Neural progenitor cell (in vitro differentiated cells): ENCODE measurements at regions not wholly inside any gene's neighbourhood (a gene's known extent, or its start where the extent isn't known, plus 50 kb on each side); places are given as distances from the start of the nearest gene placed in this dataset.

Experiments
- DNase-seq: peaks from one replicate; pipeline ENCODE4 v3.0.0-alpha.2; 2016; ENCODE audit warnings: low spot score
- H2AFZ ChIP-seq: fragments of 200-600 bp; sonication (generic); replicated peaks from 2 replicates; pipeline ENCODE4 v1.6.1; 2016; ENCODE audit warnings: antibody characterized with exemption
- H3F3A ChIP-seq: fragments of 200-600 bp; sonication (generic); 2 replicates; pipeline ENCODE4 v1.6.1; 2016; ENCODE audit warnings: antibody characterized with exemption, low read depth
- H3K27ac ChIP-seq: fragments of 200-600 bp; sonication (generic); 2 replicates; pipeline ENCODE4 v1.5.1; 2016; ENCODE audit warnings: mild to moderate bottlenecking
- H3K27me3 ChIP-seq: fragments of 200-600 bp; sonication (generic); 2 replicates; pipeline ENCODE4 v1.6.1; 2016; ENCODE audit warnings: mild to moderate bottlenecking, moderate library complexity
- H3K36me3 ChIP-seq: fragments of 200-600 bp; sonication (generic); 2 replicates; pipeline ENCODE4 v1.5.1; 2016
- H3K4me1 ChIP-seq: fragments of 200-600 bp; sonication (generic); 2 replicates; pipeline ENCODE4 v1.6.1; 2016; ENCODE audit warnings: mixed run types
- H3K4me2 ChIP-seq: fragments of 200-600 bp; sonication (generic); 2 replicates; pipeline ENCODE4 v1.6.1; 2016
- H3K4me3 ChIP-seq: fragments of 200-600 bp; sonication (generic); 2 replicates; pipeline ENCODE4 v1.5.1; 2016
- H3K79me2 ChIP-seq: fragments of 200-600 bp; sonication (generic); 2 replicates; pipeline ENCODE4 v1.6.1; 2016; ENCODE audit warnings: low read depth
- H3K9ac ChIP-seq: fragments of 200-600 bp; sonication (generic); 2 replicates; pipeline ENCODE4 v1.6.1; 2016
- H3K9me3 ChIP-seq: fragments of 200-600 bp; sonication (generic); 2 replicates; pipeline ENCODE4 v1.5.1; 2016; ENCODE audit warnings: low read depth
- H4K20me1 ChIP-seq: fragments of 200-600 bp; sonication (generic); 2 replicates; pipeline ENCODE4 v1.6.1; 2016; ENCODE audit warnings: low read depth
- H3K27ac Mint-ChIP-seq: 3 replicates; pipeline ENCODE4 v1.8.0; 2021; ENCODE audit warnings: mixed read lengths
- H3K27me3 Mint-ChIP-seq: 2 replicates; pipeline ENCODE4 v1.8.0; 2022; ENCODE audit warnings: low read depth, mild to moderate bottlenecking, inconsistent platforms, moderate library complexity, mixed read lengths; ENCODE audit not compliant: insufficient read depth
- H3K36me3 Mint-ChIP-seq: 3 replicates; pipeline ENCODE4 v1.8.0; 2021; ENCODE audit warnings: mixed read lengths
- H3K4me1 Mint-ChIP-seq: 3 replicates; pipeline ENCODE4 v1.8.0; 2021; ENCODE audit warnings: mixed read lengths
- H3K4me3 Mint-ChIP-seq: 3 replicates; pipeline ENCODE4 v1.8.0; 2021; ENCODE audit warnings: mild to moderate bottlenecking, moderate library complexity, mixed read lengths
- H3K9me3 Mint-ChIP-seq: 3 replicates; pipeline ENCODE4 v1.8.0; 2020; ENCODE audit warnings: mixed read lengths
- CTCF ChIP-seq: fragments of 200-600 bp; sonication (generic); IDR thresholded peaks from 2 replicates; pipeline ENCODE4 v1.5.1; 2017; ENCODE audit warnings: antibody characterized with exemption, mild to moderate bottlenecking
- EZH2 ChIP-seq: fragments of 200-600 bp; sonication (generic); IDR thresholded peaks from 2 replicates; pipeline ENCODE4 v1.6.1; 2017; ENCODE audit warnings: antibody characterized with exemption, mild to moderate bottlenecking, moderate library complexity
- EZH2phosphoT487 ChIP-seq: fragments of 200-600 bp; sonication (generic); IDR thresholded peaks from 2 replicates; pipeline ENCODE4 v1.6.1; 2017; ENCODE audit warnings: antibody characterized with exemption

GRCh38 chr7:81120803-81121202 is 202.0 kb upstream of the SEMA3C start:
- H3K4me3 Mint-ChIP-seq = no peak overlapping the region
- H3K4me1 ChIP-seq = no peaks in the 10 kb centered on the region
- peaks cover 5% of the 10 kb centered on the region for H3K9me3 Mint-ChIP-seq
- no peaks in the 10 kb centered on the region for H3K79me2 ChIP-seq
- no peak overlapping the region for H2AFZ ChIP-seq
- no peaks in the 10 kb centered on the region for H3K27me3 ChIP-seq
- no peak overlapping the region for H3K27ac ChIP-seq
- H3K4me2 ChIP-seq = no peak overlapping the region
- H3K27ac Mint-ChIP-seq = no peak overlapping the region
- no peaks in the 10 kb centered on the region for H3K4me1 Mint-ChIP-seq
- H3K9me3 ChIP-seq = no peaks in the 10 kb centered on the region
- H3K4me3 ChIP-seq = no peak overlapping the region
- H3F3A ChIP-seq = no peaks in the 10 kb centered on the region
- H3K27me3 Mint-ChIP-seq = no peaks in the 10 kb centered on the region
- H3K36me3 ChIP-seq = no peaks in the 10 kb centered on the region
- no peak for DNase-seq
- H3K36me3 Mint-ChIP-seq = no peaks in the 10 kb centered on the region
- no peak overlapping the region for H3K9ac ChIP-seq
- TF ChIP-seq EZH2phosphoT487 (no peak), EZH2 (no peak), CTCF (no peak)
- no peaks in the 10 kb centered on the region for H4K20me1 ChIP-seq

GRCh38 chr7:81120111-81120510 is 201.3 kb upstream of the SEMA3C start:
- Histone ChIP-seq H3F3A (no peaks in the 10 kb centered on the region), H3K4me3 (no peak overlapping the region), H2AFZ (no peak overlapping the region), H3K36me3 (no peaks in the 10 kb centered on the region), H3K27ac (no peak overlapping the region), H3K4me2 (no peak overlapping the region), H3K27me3 (no peaks in the 10 kb centered on the region), H3K9ac (no peak overlapping the region), H4K20me1 (no peaks in the 10 kb centered on the region), H3K4me1 (no peaks in the 10 kb centered on the region), H3K79me2 (no peaks in the 10 kb centered on the region), H3K9me3 (no peaks in the 10 kb centered on the region)
- no peak for TF ChIP-seq EZH2phosphoT487
- Mint-ChIP-seq H3K27me3 (no peaks in the 10 kb centered on the region), H3K4me1 (no peaks in the 10 kb centered on the region), H3K27ac (no peak overlapping the region), H3K36me3 (no peaks in the 10 kb centered on the region), H3K4me3 (no peak overlapping the region), H3K9me3 (no peaks in the 10 kb centered on the region)
- DNase-seq = no peak

GRCh38 chr7:81114633-81115032 is 195.8 kb upstream of the SEMA3C start:
- Mint-ChIP-seq H3K36me3 (no peaks in the 10 kb centered on the region), H3K27ac (no peak overlapping the region), H3K27me3 (no peaks in the 10 kb centered on the region), H3K4me3 (no peak overlapping the region), H3K9me3 (no peaks in the 10 kb centered on the region), H3K4me1 (peaks cover 24% of the 10 kb centered on the region)
- Histone ChIP-seq H3K27ac (no peak overlapping the region), H3K9ac (no peak overlapping the region), H4K20me1 (no peaks in the 10 kb centered on the region), H3K4me2 (no peak overlapping the region), H2AFZ (no peak overlapping the region), H3K27me3 (no peaks in the 10 kb centered on the region), H3F3A (no peaks in the 10 kb centered on the region), H3K4me1 (no peaks in the 10 kb centered on the region), H3K36me3 (no peaks in the 10 kb centered on the region), H3K79me2 (no peaks in the 10 kb centered on the region), H3K4me3 (no peak overlapping the region), H3K9me3 (no peaks in the 10 kb centered on the region)
- no peak for DNase-seq
- TF ChIP-seq CTCF = no peak

GRCh38 chr7:81112731-81113130 is 193.9 kb upstream of the SEMA3C start:
- no peak overlapping the region for H3K4me2 ChIP-seq
- no peak overlapping the region for H3K4me3 ChIP-seq
- H3K9me3 ChIP-seq = no peaks in the 10 kb centered on the region
- Mint-ChIP-seq H3K9me3 (no peaks in the 10 kb centered on the region), H3K4me1 (peaks cover 24% of the 10 kb centered on the region), H3K4me3 (no peak overlapping the region), H3K27ac (no peak overlapping the region), H3K36me3 (no peaks in the 10 kb centered on the region), H3K27me3 (no peaks in the 10 kb centered on the region)
- no peak overlapping the region for H2AFZ ChIP-seq
- no peak for TF ChIP-seq CTCF
- TF ChIP-seq EZH2phosphoT487 = no peak
- no peak for TF ChIP-seq EZH2
- no peak overlapping the region for H3K27ac ChIP-seq
- no peaks in the 10 kb centered on the region for H3K36me3 ChIP-seq
- no peaks in the 10 kb centered on the region for H3F3A ChIP-seq
- no peaks in the 10 kb centered on the region for H3K79me2 ChIP-seq
- no peak overlapping the region for H3K9ac ChIP-seq
- H3K27me3 ChIP-seq = no peaks in the 10 kb centered on the region
- no peaks in the 10 kb centered on the region for H4K20me1 ChIP-seq
- DNase-seq = no peak
- no peaks in the 10 kb centered on the region for H3K4me1 ChIP-seq
